Testis (tissue), 2 donors: ENCODE measurements at regions not wholly inside any gene's neighbourhood (a gene's known extent, or its start where the extent isn't known, plus 50 kb on each side); places are given as distances from the start of the nearest gene placed in this dataset.

Experiments used
- POLR2A ChIP-seq: fragments of 450-650 bp; IDR thresholded peaks from one replicate; pipeline ENCODE4 v1.6.1; 2017; ENCODE audit warnings: antibody characterized with exemption, mild to moderate bottlenecking, moderate library complexity
- TF ChIP-seq, protein P1 (sequence below), 3 experiments: fragments of 450-650 bp in 2 of 3; fragments of 200-600 bp in 1 of 3; sonication (generic) in 1 of 3; IDR thresholded peaks; one replicate each; pipeline ENCODE4 v1.5.1; 2016 to 2019; ENCODE audit warnings: antibody characterized with exemption in 3 of 3, mild to moderate bottlenecking in 2 of 3, moderate library complexity in 1 of 3

DNA sequence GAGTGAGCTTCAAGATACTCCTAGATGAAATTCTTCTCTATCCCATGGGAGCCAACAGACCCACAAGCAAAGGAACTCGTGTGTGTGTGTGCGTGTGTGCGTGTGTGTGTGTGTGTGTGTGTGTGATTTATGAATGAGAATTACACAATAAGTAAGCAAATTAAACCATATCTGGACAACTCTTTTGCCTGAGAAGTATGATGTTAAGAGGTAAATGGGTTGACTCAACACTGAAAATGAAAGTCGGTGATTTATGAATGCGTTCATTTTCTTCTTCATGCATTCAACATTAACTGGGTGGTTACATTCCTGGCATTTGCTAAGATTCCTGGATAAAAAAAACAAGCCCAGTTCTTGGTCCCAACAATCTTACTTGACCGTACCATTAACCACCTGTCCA, 171.3 kb upstream of the ZNF462 start:
- TF ChIP-seq, protein P1, sequence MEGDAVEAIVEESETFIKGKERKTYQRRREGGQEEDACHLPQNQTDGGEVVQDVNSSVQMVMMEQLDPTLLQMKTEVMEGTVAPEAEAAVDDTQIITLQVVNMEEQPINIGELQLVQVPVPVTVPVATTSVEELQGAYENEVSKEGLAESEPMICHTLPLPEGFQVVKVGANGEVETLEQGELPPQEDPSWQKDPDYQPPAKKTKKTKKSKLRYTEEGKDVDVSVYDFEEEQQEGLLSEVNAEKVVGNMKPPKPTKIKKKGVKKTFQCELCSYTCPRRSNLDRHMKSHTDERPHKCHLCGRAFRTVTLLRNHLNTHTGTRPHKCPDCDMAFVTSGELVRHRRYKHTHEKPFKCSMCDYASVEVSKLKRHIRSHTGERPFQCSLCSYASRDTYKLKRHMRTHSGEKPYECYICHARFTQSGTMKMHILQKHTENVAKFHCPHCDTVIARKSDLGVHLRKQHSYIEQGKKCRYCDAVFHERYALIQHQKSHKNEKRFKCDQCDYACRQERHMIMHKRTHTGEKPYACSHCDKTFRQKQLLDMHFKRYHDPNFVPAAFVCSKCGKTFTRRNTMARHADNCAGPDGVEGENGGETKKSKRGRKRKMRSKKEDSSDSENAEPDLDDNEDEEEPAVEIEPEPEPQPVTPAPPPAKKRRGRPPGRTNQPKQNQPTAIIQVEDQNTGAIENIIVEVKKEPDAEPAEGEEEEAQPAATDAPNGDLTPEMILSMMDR (IDR thresholded peaks at IDR 0.05): no peak
- no peak for TF ChIP-seq POLR2A
